ENCODE measurements at regions not wholly inside any gene's neighbourhood (a gene's known extent, or its start where the extent isn't known, plus 50 kb on each side); places are given as distances from the start of the nearest gene placed in this dataset.

GRCh38 chr2:7471185-7471584, 554.0 kb downstream of the RNF144A start (continued):
- TF ChIP-seq, protein P1, sequence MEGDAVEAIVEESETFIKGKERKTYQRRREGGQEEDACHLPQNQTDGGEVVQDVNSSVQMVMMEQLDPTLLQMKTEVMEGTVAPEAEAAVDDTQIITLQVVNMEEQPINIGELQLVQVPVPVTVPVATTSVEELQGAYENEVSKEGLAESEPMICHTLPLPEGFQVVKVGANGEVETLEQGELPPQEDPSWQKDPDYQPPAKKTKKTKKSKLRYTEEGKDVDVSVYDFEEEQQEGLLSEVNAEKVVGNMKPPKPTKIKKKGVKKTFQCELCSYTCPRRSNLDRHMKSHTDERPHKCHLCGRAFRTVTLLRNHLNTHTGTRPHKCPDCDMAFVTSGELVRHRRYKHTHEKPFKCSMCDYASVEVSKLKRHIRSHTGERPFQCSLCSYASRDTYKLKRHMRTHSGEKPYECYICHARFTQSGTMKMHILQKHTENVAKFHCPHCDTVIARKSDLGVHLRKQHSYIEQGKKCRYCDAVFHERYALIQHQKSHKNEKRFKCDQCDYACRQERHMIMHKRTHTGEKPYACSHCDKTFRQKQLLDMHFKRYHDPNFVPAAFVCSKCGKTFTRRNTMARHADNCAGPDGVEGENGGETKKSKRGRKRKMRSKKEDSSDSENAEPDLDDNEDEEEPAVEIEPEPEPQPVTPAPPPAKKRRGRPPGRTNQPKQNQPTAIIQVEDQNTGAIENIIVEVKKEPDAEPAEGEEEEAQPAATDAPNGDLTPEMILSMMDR (IDR thresholded peaks at IDR 0.05; ENCODE audit: low read depth, low read length, missing input control), result no peak
- no peak for TF ChIP-seq RXRA (IDR thresholded peaks at IDR 0.05)
- no peak for TF ChIP-seq FOXA1 (IDR thresholded peaks at IDR 0.05)
- TF ChIP-seq HNF4G (IDR thresholded peaks at IDR 0.05), result no peak
- TF ChIP-seq EGR1 (IDR thresholded peaks at IDR 0.05; ENCODE audit: low read depth in 2 of 2), result no peak

DNA sequence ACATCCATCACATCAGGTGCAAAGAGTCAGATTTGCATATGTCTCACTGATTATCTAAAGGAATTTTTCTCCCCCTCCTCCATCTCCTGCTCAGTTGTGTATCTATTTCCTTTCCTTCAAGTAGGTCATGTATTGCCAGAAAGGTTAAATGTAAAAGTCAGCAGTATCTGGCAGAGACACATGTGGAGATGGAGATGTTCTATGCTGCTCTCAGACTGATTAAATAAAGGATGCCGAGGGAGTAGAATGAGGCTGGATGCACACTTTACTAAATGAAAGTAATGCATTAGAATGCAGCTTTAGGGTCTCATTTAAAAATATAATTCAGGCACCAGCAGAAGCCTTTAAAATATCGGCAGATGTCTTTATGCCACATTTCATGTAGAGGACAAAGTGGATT, 555.3 kb downstream of the RNF144A start:
- WGBS, result 75% methylated on average over 2 of the region's 2 CpGs
- H3K9ac ChIP-seq (ENCODE audit: low read depth in 1 of 2, low read length in 2 of 2), result no peak overlapping the region

More for the DNA sequence above, 555.3 kb downstream of the RNF144A start:
- Histone ChIP-seq H3K9me3 (ENCODE audit: control insufficient read depth in 4 of 4, low read length in 3 of 4) (no peaks in the 10 kb centered on the region), H3K27ac (ENCODE audit: low read depth in 1 of 2, low read length in 2 of 2) (no peak overlapping the region), H3K36me3 (ENCODE audit: control insufficient read depth in 4 of 4, insufficient read depth in 3 of 4, low read depth in 1 of 4, low read length in 3 of 4) (no peaks in the 10 kb centered on the region), H3K27me3 (ENCODE audit: control insufficient read depth in 4 of 4, insufficient read depth in 4 of 4, low read length in 3 of 4) (peaks cover 0 to 2% (median 0%) of the 10 kb centered on the region in 4 donors), H3K4me1 (ENCODE audit: control insufficient read depth in 4 of 4, insufficient read depth in 4 of 4, low read length in 3 of 4) (no peaks in the 10 kb centered on the region), H3K4me3 (ENCODE audit: low read depth in 1 of 3, low read length in 3 of 3) (no peak overlapping the region)
- DNase-seq (ENCODE audit: low spot score), result no peak
- no peak for TF ChIP-seq HNF4G (IDR thresholded peaks at IDR 0.05)
- no peak for TF ChIP-seq RAD21 (IDR thresholded peaks at IDR 0.05)
- TF ChIP-seq, protein P2, sequence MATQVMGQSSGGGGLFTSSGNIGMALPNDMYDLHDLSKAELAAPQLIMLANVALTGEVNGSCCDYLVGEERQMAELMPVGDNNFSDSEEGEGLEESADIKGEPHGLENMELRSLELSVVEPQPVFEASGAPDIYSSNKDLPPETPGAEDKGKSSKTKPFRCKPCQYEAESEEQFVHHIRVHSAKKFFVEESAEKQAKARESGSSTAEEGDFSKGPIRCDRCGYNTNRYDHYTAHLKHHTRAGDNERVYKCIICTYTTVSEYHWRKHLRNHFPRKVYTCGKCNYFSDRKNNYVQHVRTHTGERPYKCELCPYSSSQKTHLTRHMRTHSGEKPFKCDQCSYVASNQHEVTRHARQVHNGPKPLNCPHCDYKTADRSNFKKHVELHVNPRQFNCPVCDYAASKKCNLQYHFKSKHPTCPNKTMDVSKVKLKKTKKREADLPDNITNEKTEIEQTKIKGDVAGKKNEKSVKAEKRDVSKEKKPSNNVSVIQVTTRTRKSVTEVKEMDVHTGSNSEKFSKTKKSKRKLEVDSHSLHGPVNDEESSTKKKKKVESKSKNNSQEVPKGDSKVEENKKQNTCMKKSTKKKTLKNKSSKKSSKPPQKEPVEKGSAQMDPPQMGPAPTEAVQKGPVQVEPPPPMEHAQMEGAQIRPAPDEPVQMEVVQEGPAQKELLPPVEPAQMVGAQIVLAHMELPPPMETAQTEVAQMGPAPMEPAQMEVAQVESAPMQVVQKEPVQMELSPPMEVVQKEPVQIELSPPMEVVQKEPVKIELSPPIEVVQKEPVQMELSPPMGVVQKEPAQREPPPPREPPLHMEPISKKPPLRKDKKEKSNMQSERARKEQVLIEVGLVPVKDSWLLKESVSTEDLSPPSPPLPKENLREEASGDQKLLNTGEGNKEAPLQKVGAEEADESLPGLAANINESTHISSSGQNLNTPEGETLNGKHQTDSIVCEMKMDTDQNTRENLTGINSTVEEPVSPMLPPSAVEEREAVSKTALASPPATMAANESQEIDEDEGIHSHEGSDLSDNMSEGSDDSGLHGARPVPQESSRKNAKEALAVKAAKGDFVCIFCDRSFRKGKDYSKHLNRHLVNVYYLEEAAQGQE (IDR thresholded peaks at IDR 0.05), result no peak
- TF ChIP-seq YY1 (IDR thresholded peaks at IDR 0.05), result no peak
- no peak for TF ChIP-seq GABPA (IDR thresholded peaks at IDR 0.05 in 1 of 2, conservative IDR thresholded peaks at IDR 0.05 in 1 of 2)
- TF ChIP-seq HNF4A (conservative IDR thresholded peaks at IDR 0.05), result no peak
- TF ChIP-seq FOXA2 (IDR thresholded peaks at IDR 0.05), result no peak
- TF ChIP-seq, protein P1 (IDR thresholded peaks at IDR 0.05; ENCODE audit: low read depth, low read length, missing input control), result no peak
- TF ChIP-seq RXRA (IDR thresholded peaks at IDR 0.05), result no peak
- no peak for TF ChIP-seq TAF1 (conservative IDR thresholded peaks at IDR 0.05)
